SHP77 treated with DMSO at 0.1 percent for 48 hours (cell line): ENCODE measurements at regions not wholly inside any gene's neighbourhood (a gene's known extent, or its start where the extent isn't known, plus 50 kb on each side); places are given as distances from the start of the nearest gene placed in this dataset.
A peak's percentile ranks its signal among the peaks of the same experiment; 100 is the strongest.

ENCODE experiments used
- DNase-seq: peaks from one replicate; lab custom pipeline; 2025; lab: John Stamatoyannopoulos, UW

DNA sequence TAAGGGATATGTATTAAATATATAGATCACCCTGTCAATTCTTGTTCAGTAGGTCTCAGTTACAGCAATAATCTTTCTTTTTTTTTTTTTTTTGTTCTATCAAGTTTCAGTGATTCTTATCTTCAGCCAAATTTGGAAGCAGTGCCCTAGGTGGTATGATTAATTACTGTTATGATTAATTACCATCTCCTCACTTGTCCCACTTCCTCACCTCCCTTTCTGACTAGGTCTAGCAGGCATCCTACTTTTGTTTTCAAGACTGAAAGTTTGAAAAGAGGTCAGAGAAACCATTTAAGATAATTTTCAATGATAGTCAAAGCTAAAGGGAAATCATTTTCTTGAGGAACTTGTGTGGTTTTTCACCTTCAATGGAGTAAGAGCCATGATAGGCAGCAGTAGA lies 144.0 kb upstream of the CNTN4 start:
- DNase-seq = no peak

DNA sequence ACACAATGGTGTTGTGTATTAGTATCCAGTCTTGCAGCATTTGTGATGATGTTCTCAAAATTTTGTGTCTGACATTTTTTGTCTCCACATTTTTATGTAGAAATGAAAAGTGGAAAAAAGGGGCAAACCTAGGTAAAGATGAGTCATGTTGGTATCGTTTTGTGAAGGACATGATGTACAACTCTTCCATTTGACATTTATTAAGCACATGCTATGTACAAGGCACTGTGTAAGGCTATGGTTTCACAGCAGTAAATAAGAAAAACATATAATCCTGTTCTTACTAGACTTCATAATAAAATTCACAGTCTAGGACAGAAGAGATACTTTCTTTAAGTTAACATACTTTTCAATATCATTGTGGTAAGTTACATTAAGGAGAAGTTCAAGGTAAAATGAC lies 143.5 kb upstream of the CNTN4 start:
- no peak for DNase-seq

DNA sequence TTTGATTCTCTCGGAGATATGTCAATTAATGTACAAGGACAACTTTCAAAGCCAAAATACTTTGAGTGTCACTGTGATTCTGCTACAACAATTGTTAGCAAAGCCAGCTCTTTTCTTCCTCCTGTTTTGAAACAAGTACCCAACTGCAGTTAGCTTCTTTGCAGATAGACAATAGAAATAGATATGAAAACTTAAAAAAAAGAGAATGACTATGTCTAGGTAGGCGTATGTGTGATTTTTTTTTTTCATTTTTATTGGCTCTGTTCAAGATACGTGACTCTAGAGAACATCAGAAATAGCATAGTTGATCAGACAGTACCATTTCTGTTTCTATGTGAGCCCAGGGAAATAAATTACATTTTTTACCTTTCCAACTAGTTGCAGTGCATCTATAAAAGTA lies 142.9 kb upstream of the CNTN4 start:
- no peak for DNase-seq

DNA sequence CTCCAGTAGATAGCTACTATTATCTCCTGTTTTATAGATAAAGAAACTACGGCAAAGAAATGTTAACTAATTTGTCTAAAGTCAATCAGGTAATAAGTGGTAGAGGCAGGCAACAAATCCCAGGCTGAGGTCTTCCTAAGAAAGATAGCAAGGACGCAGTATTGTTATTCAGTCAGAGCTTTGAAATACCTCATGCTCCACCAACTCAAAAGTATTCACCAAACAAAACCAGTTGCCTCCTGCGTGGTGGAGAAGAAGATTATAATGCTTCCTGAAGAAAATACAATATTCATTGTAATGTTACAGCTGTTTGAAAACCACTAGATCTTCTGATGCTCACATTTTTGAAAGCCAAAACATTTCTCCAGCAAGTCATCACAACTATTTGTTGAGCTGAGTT lies 138.2 kb upstream of the CNTN4 start:
- no peak for DNase-seq

DNA sequence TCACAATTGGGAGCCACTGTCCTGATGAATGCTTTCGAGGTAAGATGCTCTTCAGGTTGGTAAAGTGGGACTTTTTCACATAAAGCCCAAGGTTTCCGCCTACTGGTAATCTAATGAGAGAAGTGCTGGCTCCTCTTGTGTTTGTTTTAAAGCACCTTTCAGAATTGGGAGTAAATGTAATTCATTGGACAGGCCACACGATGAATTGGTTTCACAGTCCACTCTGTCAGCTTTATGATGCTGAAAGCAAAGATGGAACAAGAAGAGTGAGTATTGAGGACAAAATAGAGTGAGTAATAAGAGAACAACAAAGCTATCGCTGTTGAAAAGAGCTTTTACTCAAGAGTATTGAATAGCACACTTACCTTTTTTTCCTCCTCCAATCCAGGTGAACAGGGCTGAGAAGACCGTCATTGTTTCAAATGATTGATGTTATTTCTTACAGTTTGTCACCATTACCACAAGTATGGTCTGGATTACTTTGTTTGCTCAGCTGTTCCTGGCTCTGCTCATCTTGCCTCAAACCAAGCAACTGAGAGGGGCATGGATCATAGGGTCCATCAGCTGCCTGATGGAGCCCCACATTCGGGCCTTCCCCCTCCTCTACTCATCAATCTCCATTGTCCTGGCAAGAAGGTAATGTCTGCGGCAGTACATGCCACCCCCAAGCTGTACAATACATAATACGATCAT lies 136.1 kb upstream of the CNTN4 start:
- DNase-seq = peak; percentile 97

DNA sequence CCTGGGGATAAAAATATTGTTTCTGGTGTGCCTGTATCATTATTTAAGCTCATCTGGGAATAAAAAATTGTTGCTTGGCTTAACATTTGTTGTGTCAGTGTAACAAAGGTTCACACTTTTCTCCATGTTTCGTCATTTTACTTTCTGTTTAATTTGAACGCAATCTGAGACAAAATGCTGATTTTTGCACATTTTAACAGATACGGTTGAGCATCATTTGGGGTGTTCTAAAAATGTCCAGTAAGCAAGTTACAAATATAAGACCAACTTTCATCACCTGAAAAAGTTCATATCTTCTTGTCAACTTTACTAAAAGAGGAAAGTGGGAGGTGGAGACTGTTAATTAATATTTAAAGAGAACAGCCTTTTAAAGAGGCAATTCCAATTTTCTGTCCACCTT lies 134.8 kb upstream of the CNTN4 start:
- DNase-seq = no peak

DNA sequence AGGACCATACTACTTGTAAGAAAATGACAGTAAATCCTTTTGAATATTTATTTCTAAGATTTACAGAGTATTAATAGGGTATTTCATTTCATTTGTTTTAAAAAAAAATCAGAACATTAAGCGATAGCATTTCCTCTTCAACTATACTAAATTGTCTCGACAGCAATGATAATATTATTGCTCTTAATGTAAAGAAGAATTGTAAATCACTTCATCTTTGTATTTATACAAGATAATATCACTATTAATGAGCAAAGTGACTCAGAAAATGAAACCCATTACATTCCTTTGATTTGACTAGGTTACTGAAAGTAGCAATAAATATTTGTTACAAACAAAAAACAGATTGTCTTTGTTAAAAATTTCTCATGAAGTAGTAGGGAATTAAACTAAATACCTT lies 131.1 kb upstream of the CNTN4 start:
- DNase-seq = no peak

DNA sequence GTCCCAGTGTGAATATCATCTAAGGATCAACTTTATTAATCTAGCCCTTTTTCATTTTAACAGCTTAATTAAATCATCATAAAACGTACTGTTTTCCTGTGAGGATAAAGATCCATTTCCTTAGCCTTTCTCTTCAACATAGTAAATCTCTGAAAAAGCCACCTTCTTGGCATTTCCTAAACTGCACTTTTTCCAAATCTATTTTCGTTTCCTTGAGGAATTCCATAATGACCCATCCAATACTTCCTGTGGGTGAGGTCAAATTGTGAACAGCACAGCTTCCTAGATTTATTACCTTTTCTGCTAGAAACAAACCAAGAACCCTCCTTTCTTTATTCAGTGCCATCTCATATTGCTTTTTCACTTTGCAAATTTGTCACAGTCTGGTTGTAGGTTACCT lies 129.4 kb upstream of the CNTN4 start:
- no peak for DNase-seq

DNA sequence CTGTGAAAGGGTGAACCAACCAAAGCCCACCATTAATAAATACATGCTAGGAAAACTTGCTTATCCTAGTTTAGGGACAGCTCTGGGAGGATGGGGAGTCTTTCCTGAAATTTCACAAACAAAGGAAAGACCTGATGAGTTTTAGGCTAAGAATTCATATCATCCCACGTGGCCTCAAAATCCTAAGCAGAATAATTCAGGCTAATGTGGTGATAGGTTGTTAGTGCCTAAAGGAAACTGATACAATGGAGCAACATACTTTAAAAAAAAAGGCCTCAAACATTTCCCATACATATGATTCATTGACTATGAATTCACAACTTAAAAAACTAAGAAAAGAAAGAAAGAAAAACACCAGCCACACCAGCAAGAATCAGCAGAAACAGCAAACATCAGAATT lies 126.9 kb upstream of the CNTN4 start:
- DNase-seq = no peak

DNA sequence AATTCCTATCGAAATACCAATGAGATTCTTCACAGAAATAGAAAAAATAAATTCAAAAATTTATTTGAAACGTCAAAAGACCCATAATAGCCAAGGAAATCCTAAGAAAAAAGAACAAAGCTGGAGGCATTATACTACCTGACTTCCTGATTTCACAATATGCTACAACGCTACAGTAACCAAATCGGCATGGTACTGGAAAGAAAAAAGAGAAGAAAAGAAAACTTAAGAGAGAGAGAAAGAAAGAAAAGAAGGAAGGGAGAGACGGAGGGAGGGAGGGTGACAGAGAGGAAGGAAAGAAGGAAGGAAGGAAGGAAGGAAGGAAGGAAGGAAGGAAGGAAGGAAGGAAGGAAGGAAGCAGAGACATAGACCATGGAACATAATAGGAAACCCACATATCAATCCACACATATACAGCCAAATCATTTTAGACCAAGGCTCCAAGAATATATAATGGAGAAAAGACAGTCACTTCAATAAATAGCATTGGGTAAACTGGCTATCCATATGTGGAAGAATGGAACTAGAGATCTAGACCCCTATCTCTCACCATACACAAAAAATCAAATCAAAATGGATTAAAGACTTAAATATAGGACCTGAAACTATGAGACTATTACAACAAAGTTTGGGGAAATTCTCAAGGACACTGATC lies 118.6 kb upstream of the CNTN4 start:
- no peak for DNase-seq

DNA sequence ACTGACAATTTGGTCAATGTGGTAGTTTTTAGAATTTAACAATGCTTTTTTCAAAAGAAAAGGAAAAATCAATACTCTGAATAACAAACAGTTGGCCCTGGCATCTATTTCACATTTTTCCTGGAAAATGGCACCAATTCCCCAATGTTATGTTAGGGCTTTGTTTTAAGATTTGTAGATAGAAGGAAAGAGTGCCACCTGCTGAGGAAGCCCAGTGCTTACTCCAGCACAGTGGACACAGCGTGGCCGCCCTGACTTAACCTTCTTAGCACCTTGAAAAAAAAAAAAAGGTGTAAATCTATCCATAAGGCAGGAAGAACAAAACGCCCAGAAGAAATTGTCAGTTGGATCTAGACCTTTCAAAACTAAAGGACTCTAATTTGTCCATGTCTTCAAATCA lies 110.7 kb upstream of the CNTN4 start:
- DNase-seq = peak; percentile 21

DNA sequence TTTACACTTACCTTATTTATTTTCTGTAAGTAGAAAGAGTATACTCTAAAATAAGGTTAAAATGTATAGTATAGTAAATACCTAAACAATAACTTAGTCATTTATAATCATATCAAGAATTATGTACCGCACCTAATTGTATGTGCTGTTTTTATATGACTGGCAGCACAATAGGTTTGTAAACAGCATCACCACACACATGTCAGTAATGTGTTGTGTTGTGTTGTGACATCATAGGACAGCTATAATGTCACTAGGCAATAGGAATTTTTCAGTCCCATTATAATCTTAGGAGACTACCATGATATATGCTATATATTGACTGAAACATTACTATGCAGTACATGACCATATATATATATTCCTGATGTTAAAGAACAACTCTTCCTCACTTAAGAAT lies 99.9 kb upstream of the CNTN4 start:
- no peak for DNase-seq

DNA sequence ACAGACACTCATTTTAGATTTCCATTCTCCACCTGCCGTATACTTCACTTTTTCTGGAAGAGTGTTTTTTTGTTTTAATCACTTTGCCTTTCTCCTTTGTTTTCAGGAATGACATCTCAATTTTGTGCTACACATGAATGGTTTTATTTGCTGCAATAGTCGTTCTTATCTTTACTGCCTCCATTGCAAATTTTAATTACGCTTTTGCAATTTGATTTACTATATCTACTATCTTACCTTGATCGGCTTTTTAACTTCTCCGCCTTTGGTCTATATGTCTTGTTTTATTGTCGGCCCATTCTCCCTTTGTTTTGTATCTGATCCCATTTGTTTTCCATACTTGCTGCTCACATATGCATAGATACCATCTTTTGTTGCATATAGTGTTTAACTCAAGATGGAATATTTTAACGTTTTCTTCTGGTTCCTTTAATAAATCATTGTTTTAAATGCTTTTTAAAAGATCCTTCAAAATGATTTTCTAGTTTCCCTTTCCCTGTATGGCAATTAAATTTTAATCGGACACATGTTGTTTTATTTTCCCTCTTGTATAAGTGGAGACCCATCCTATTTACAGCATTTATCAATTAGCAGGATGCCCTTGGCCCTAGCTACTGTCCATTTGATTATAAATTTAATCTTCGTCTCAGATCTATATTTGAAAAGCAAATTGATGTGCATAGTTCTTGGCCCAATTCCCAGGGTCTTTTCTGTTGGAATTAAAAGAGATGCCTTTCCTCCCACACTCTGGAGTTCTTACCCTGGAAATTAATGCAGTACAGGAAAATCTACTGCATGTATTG lies 97.2 kb upstream of the CNTN4 start:
- DNase-seq = no peak

DNA sequence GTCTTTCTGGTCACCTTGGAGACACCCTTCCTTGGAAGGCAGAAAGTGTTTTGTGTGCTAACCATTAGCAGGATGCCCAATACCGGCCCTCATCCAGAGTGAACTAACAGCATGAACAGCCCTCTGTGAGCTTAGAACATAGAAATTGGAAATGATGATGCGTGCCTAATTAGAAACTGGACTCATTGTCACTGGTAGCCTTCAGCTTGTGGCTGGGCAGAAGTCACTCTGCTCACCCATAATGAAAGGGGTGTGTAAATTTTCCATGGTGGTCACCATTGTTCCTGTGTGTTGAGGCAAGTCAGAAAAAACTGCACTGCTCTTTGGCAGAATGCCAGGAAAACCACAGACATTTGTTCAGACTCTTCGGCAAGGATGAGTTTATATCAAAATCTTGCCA lies 74.7 kb upstream of the CNTN4 start:
- no peak for DNase-seq

DNA sequence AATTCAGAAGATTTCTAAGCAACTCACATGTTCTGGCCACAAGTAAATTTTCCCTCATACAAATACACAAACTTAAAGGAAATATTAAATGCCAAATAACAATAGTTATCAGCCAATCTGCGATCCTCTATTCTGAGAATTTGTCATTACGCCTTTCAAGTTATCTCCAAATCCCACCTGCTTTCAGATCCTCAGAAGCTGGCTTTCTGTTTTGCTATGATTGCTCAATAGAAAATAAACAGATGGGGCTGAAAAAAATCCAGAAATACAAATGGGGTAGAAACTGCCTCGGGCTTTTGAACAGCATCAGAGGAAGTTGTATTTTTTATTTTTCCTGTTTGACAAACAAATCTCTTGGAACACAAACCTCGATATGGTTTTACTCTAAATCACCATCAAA lies 74.0 kb upstream of the CNTN4 start:
- no peak for DNase-seq

DNA sequence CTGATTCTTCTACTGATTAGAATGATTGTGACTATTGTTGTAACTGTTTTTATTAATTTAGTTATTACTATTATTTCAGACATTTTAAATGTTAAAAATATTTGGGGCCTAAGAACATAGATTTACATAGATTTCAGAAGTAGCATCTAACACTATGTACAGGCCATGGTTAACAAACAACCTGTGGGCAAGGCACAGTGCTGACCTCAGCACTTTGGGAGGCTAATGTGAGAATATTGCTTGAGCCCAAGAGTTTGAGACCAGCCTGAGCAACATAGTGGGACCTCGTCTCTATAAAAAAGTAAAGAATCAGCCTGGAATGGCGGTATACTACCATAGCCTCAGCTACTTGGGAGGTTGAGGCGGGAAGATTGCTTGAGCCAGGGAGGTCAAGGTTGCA lies 69.1 kb upstream of the CNTN4 start:
- DNase-seq = no peak

DNA sequence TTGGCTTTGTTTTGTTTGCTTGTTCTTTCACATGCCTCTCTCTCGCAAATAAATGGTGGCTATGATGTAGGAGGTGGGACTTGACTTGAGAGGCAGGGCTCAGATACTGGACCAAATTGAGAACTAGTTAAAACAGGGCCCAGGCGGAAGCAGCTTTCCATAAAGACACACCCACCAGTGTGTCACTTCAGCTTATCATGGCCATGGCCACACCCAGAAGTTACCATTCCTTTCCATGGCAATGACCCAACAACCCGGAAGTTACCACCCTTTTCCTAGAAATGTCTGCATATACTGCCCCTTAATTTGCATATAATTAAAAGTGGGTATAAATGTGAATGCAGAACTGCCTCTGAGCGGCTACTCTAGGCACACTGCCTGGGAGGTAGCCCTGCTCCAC lies 62.6 kb upstream of the CNTN4 start:
- DNase-seq = no peak

DNA sequence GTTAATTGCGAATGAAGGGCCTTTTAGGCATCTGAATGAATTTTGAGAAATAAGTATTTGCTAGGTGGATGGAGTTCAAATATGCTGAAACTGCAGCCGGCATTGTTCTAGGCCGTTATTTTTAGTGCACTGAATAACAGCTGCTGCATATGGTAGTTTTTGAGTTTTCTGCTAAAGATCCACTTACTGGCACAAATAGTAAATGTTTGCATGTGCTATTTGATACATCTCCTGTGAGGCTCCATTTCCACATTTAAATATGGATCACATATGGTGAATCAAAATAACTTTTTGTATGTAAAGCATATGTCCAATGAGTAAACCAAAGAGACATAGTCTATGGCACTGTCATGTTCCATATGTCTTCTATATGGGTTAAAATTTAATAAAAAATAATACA lies 56.7 kb upstream of the CNTN4 start:
- DNase-seq = no peak
